ENCODE measurements at regions not wholly inside any gene's neighbourhood (a gene's known extent, or its start where the extent isn't known, plus 50 kb on each side); places are given as distances from the start of the nearest gene placed in this dataset.

- no peaks in the 10 kb centered on the region for H3K27me3 ChIP-seq (ENCODE audit: control insufficient read depth, insufficient read depth, low read length)
- DNase-seq: peak; percentile 5
- 63% methylated on average over 4 of the region's 5 CpGs for WGBS (ENCODE audit: insufficient coverage)
- no peak overlapping the region for H3K27ac ChIP-seq (ENCODE audit: low read length)
- H3K4me1 ChIP-seq (ENCODE audit: control insufficient read depth, insufficient read depth, low read length): peaks cover 2% of the 10 kb centered on the region
- no peaks in the 10 kb centered on the region for H3K36me3 ChIP-seq (ENCODE audit: control insufficient read depth, insufficient read depth, low read length)
- H3K4me3 ChIP-seq (ENCODE audit: low read length): no peak overlapping the region
- no peaks in the 10 kb centered on the region for H3K9me3 ChIP-seq (replicated peaks; ENCODE audit: control insufficient read depth, low read depth, low read length)
Observed at GRCh38 chr1:232875536-232875935, 70.3 kb downstream of the MAP10 start.

GRCh38 chr1:232876506-232877364 is 71.5 kb downstream of the MAP10 start:
- no peak overlapping the region for H3K27ac ChIP-seq (ENCODE audit: low read length)
- DNase-seq: no peak
- no peaks in the 10 kb centered on the region for H3K27me3 ChIP-seq (ENCODE audit: control insufficient read depth, insufficient read depth, low read length)
- no peaks in the 10 kb centered on the region for H3K9me3 ChIP-seq (replicated peaks; ENCODE audit: control insufficient read depth, low read depth, low read length)
- WGBS (ENCODE audit: insufficient coverage): 92% methylated on average over 5 of the region's 11 CpGs
- no peaks in the 10 kb centered on the region for H3K36me3 ChIP-seq (ENCODE audit: control insufficient read depth, insufficient read depth, low read length)
- H3K4me1 ChIP-seq (ENCODE audit: control insufficient read depth, insufficient read depth, low read length): peaks cover 2% of the 10 kb centered on the region
- no peak overlapping the region for H3K4me3 ChIP-seq (ENCODE audit: low read length)

GRCh38 chr1:232877365-232878028 is 72.3 kb downstream of the MAP10 start:
- Histone ChIP-seq H3K4me3 (ENCODE audit: low read length) (no peak overlapping the region), H3K27ac (ENCODE audit: low read length) (no peak overlapping the region), H3K4me1 (ENCODE audit: control insufficient read depth, insufficient read depth, low read length) (peaks cover 2% of the 10 kb centered on the region), H3K27me3 (ENCODE audit: control insufficient read depth, insufficient read depth, low read length) (no peaks in the 10 kb centered on the region), H3K9me3 (replicated peaks; ENCODE audit: control insufficient read depth, low read depth, low read length) (no peaks in the 10 kb centered on the region), H3K36me3 (ENCODE audit: control insufficient read depth, insufficient read depth, low read length) (no peaks in the 10 kb centered on the region)
- DNase-seq: peak; percentile 3
- WGBS (ENCODE audit: insufficient coverage): 75% methylated on average over 9 of the region's 10 CpGs

GRCh38 chr1:232878086-232878485 is 72.3 kb upstream of the NTPCR start:
- no peak for DNase-seq
- no CpG with 5 or more reads among the region's 2 CpGs for WGBS (ENCODE audit: insufficient coverage)
- Histone ChIP-seq H3K27me3 (ENCODE audit: control insufficient read depth, insufficient read depth, low read length) (no peaks in the 10 kb centered on the region), H3K4me1 (ENCODE audit: control insufficient read depth, insufficient read depth, low read length) (peaks cover 2% of the 10 kb centered on the region), H3K4me3 (ENCODE audit: low read length) (no peak overlapping the region), H3K27ac (ENCODE audit: low read length) (no peak overlapping the region), H3K36me3 (ENCODE audit: control insufficient read depth, insufficient read depth, low read length) (no peaks in the 10 kb centered on the region), H3K9me3 (replicated peaks; ENCODE audit: control insufficient read depth, low read depth, low read length) (no peaks in the 10 kb centered on the region)

GRCh38 chr1:232880354-232880753 is 70.1 kb upstream of the NTPCR start:
- Histone ChIP-seq H3K36me3 (ENCODE audit: control insufficient read depth, insufficient read depth, low read length) (no peaks in the 10 kb centered on the region), H3K27me3 (ENCODE audit: control insufficient read depth, insufficient read depth, low read length) (no peaks in the 10 kb centered on the region), H3K4me3 (ENCODE audit: low read length) (no peak overlapping the region), H3K9me3 (replicated peaks; ENCODE audit: control insufficient read depth, low read depth, low read length) (no peaks in the 10 kb centered on the region), H3K4me1 (ENCODE audit: control insufficient read depth, insufficient read depth, low read length) (peaks cover 2% of the 10 kb centered on the region), H3K27ac (ENCODE audit: low read length) (no peak overlapping the region)
- DNase-seq: no peak
- 29% methylated on average over 3 of the region's 3 CpGs for WGBS (ENCODE audit: insufficient coverage)

- Histone ChIP-seq H3K27ac (ENCODE audit: low read length) (no peak overlapping the region), H3K27me3 (ENCODE audit: control insufficient read depth, insufficient read depth, low read length) (no peaks in the 10 kb centered on the region), H3K36me3 (ENCODE audit: control insufficient read depth, insufficient read depth, low read length) (no peaks in the 10 kb centered on the region), H3K9me3 (replicated peaks; ENCODE audit: control insufficient read depth, low read depth, low read length) (no peaks in the 10 kb centered on the region), H3K4me3 (ENCODE audit: low read length) (no peak overlapping the region), H3K4me1 (ENCODE audit: control insufficient read depth, insufficient read depth, low read length) (no peaks in the 10 kb centered on the region)
- 83% methylated on average over 3 of the region's 4 CpGs for WGBS (ENCODE audit: insufficient coverage)
- DNase-seq: no peak
Observed at GRCh38 chr1:232883992-232884661, 66.3 kb upstream of the NTPCR start.

GRCh38 chr1:232886271-232886670 is 64.1 kb upstream of the NTPCR start:
- no peak overlapping the region for H3K4me3 ChIP-seq (ENCODE audit: low read length)
- H3K36me3 ChIP-seq (ENCODE audit: control insufficient read depth, insufficient read depth, low read length): no peaks in the 10 kb centered on the region
- H3K4me1 ChIP-seq (ENCODE audit: control insufficient read depth, insufficient read depth, low read length): no peaks in the 10 kb centered on the region
- H3K27me3 ChIP-seq (ENCODE audit: control insufficient read depth, insufficient read depth, low read length): no peaks in the 10 kb centered on the region
- H3K9me3 ChIP-seq (replicated peaks; ENCODE audit: control insufficient read depth, low read depth, low read length): no peaks in the 10 kb centered on the region
- 45% methylated on average over 2 of the region's 2 CpGs for WGBS (ENCODE audit: insufficient coverage)
- H3K27ac ChIP-seq (ENCODE audit: low read length): no peak overlapping the region
- DNase-seq: no peak

- WGBS (ENCODE audit: insufficient coverage): 81% methylated on average over 2 of the region's 5 CpGs
- Histone ChIP-seq H3K9me3 (replicated peaks; ENCODE audit: control insufficient read depth, low read depth, low read length) (peaks cover 12% of the 10 kb centered on the region), H3K4me1 (ENCODE audit: control insufficient read depth, insufficient read depth, low read length) (no peaks in the 10 kb centered on the region), H3K36me3 (ENCODE audit: control insufficient read depth, insufficient read depth, low read length) (no peaks in the 10 kb centered on the region), H3K27ac (ENCODE audit: low read length) (no peak overlapping the region), H3K4me3 (ENCODE audit: low read length) (no peak overlapping the region), H3K27me3 (ENCODE audit: control insufficient read depth, insufficient read depth, low read length) (no peaks in the 10 kb centered on the region)
- no peak for DNase-seq
Observed at GRCh38 chr1:232890340-232890943, 60.0 kb upstream of the NTPCR start.

- no peak for DNase-seq
- Histone ChIP-seq H3K9me3 (replicated peaks; ENCODE audit: control insufficient read depth, low read depth, low read length) (peaks cover 12% of the 10 kb centered on the region), H3K27ac (ENCODE audit: low read length) (no peak overlapping the region), H3K36me3 (ENCODE audit: control insufficient read depth, insufficient read depth, low read length) (no peaks in the 10 kb centered on the region), H3K27me3 (ENCODE audit: control insufficient read depth, insufficient read depth, low read length) (no peaks in the 10 kb centered on the region), H3K4me3 (ENCODE audit: low read length) (no peak overlapping the region), H3K4me1 (ENCODE audit: control insufficient read depth, insufficient read depth, low read length) (no peaks in the 10 kb centered on the region)
- no CpG with 5 or more reads among the region's 5 CpGs for whole genome bisulfite sequencing (ENCODE audit: insufficient coverage)
Observed at GRCh38 chr1:232891071-232891470, 59.3 kb upstream of the NTPCR start.
